Right lobe of liver (tissue), 4 donors: ENCODE measurements at regions not wholly inside any gene's neighbourhood (a gene's known extent, or its start where the extent isn't known, plus 50 kb on each side); places are given as distances from the start of the nearest gene placed in this dataset.

Experiments used
- CTCF ChIP-seq, 4 donors: fragments of 200-600 bp in 3 of 4; fragments of 450-650 bp in 1 of 4; IDR thresholded peaks; one replicate each; pipeline versions ENCODE4 v1.5.1 to v1.8.0; 2016 to 2022; ENCODE audit warnings: antibody characterized with exemption in 4 of 4, mild to moderate bottlenecking in 2 of 4
- POLR2A ChIP-seq: fragments of 450-650 bp; IDR thresholded peaks from one replicate; pipeline ENCODE4 v1.6.1; 2017; ENCODE audit warnings: antibody characterized with exemption, mild to moderate bottlenecking
- donor health status: DM: no; HTN: no; CAD: no.
- donor health status: DM: no; HTN: no; CAD: no.
- donor health status: DM: no; HTN: yes; CAD: no.

GRCh38 chr10:109678857-109679256 lies 244.5 kb downstream of the XPNPEP1 start:
- TF ChIP-seq CTCF (IDR thresholded peaks at IDR 0.05) (no peak), POLR2A (no peak)
